HEK293T (cell line): ENCODE measurements at regions not wholly inside any gene's neighbourhood (a gene's known extent, or its start where the extent isn't known, plus 50 kb on each side); places are given as distances from the start of the nearest gene placed in this dataset.

Source experiments
- BHLHE40 ChIP-seq: fragments of 450-650 bp; IDR thresholded peaks from 2 replicates; pipeline ENCODE4 v1.6.1; 2016; ENCODE audit warnings: mild to moderate bottlenecking, moderate library complexity, borderline replicate concordance
- ELF4 ChIP-seq: fragments of 450-650 bp; IDR thresholded peaks from 2 replicates; pipeline ENCODE4 v1.6.1; 2017; ENCODE audit warnings: antibody characterized with exemption
- FOXK2 ChIP-seq: fragments of 450-650 bp; IDR thresholded peaks from 2 replicates; pipeline ENCODE4 v1.6.1; 2016; ENCODE audit warnings: mild to moderate bottlenecking
- FOXM1 ChIP-seq: fragments of 450-650 bp; IDR thresholded peaks from 2 replicates; pipeline ENCODE4 v1.6.1; 2017; ENCODE audit warnings: mild to moderate bottlenecking, borderline replicate concordance
- HDGF ChIP-seq: fragments of 450-650 bp; IDR thresholded peaks from 2 replicates; pipeline ENCODE4 v1.6.1; 2017; ENCODE audit warnings: antibody characterized with exemption, borderline replicate concordance
- L3MBTL2 ChIP-seq: fragments of 450-650 bp; conservative IDR thresholded peaks from 2 replicates; pipeline ENCODE4 v1.6.1; 2016; ENCODE audit warnings: mild to moderate bottlenecking
- SUZ12 ChIP-seq: fragments of 450-650 bp; IDR thresholded peaks from 2 replicates; pipeline ENCODE4 v1.6.1; 2016; ENCODE audit warnings: mild to moderate bottlenecking
- TARDBP ChIP-seq: fragments of 450-650 bp; IDR thresholded peaks from 2 replicates; pipeline ENCODE4 v1.6.1; 2016

GRCh38 chr9:3012245-3012644, 168.3 kb upstream of the PUM3 start:
- TF ChIP-seq HDGF (no peak), BHLHE40 (no peak), FOXM1 (no peak), TARDBP (no peak), FOXK2 (no peak), L3MBTL2 (no peak), SUZ12 (no peak), ELF4 (no peak)
